Subcutaneous abdominal adipose tissue (tissue), 5 donors: ENCODE measurements at regions not wholly inside any gene's neighbourhood (a gene's known extent, or its start where the extent isn't known, plus 50 kb on each side); places are given as distances from the start of the nearest gene placed in this dataset.

Source experiments
- H3K27ac ChIP-seq: one replicate; pipeline ENCODE4 v1.7.0; 2013; ENCODE audit warnings: low read depth, mild to moderate bottlenecking, inconsistent platforms, low read length, moderate library complexity
- H3K27me3 ChIP-seq, 5 donors: one replicate each; pipeline ENCODE4 v1.7.0; 2013; ENCODE audit warnings: low read length in 5 of 5, inconsistent platforms in 1 of 5; ENCODE audit not compliant: control insufficient read depth in 5 of 5, insufficient read depth in 4 of 5
- H3K36me3 ChIP-seq, 5 donors: one replicate each; pipeline ENCODE4 v1.7.0; 2013; ENCODE audit warnings: low read length in 5 of 5; ENCODE audit not compliant: control insufficient read depth in 5 of 5, insufficient read depth in 5 of 5
- H3K4me1 ChIP-seq, 5 donors: one replicate each; pipeline ENCODE4 v1.7.0; 2013; ENCODE audit warnings: low read length in 5 of 5, mild to moderate bottlenecking in 3 of 5, moderate library complexity in 1 of 5; ENCODE audit not compliant: control insufficient read depth in 5 of 5, insufficient read depth in 5 of 5
- H3K4me3 ChIP-seq, 5 donors: one replicate each; pipeline ENCODE4 v1.7.0; 2013; ENCODE audit warnings: low read length in 5 of 5, low read depth in 1 of 5
- H3K9ac ChIP-seq, 5 donors: one replicate each; pipeline ENCODE4 v1.7.0; 2013; ENCODE audit warnings: low read length in 5 of 5, mild to moderate bottlenecking in 4 of 5, moderate library complexity in 3 of 5
- H3K9me3 ChIP-seq, 5 donors: one replicate each; pipeline ENCODE4 v1.7.0; 2013; ENCODE audit warnings: low read length in 5 of 5; ENCODE audit not compliant: control insufficient read depth in 5 of 5
- donor health status: healthy.
- donor health status: healthy.
- donor health status: healthy.
- donor health status: healthy.
- donor health status: healthy.

DNA sequence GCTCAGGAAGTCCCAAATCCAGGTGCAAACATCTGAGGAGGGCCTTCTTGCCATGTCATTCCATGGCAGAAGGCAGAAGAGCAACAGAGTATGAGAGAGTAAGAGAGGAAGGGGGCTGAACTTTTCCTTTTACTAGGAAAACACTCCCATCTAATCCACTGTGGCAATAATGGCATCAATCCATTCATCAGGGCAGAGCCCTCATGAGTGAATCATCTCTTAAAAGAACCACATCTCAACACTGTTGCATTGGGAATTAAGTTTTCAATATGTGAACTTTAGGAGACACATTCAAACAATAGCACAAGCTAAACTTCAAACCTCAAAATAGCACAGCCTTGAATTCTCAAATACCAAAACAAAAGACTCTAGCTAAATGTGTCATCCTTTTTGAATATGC is 264.5 kb downstream of the KCTD12 start:
- H3K9me3 ChIP-seq: no peaks in the 10 kb centered on the region
- no peak overlapping the region for H3K9ac ChIP-seq
- H3K4me1 ChIP-seq: peaks cover 0 to 6% (median 0%) of the 10 kb centered on the region in 5 donors
- H3K4me3 ChIP-seq: no peak overlapping the region
- H3K36me3 ChIP-seq: no peaks in the 10 kb centered on the region
- H3K27me3 ChIP-seq: peaks cover 0 to 3% (median 0%) of the 10 kb centered on the region in 5 donors
- H3K27ac ChIP-seq: no peak overlapping the region

DNA sequence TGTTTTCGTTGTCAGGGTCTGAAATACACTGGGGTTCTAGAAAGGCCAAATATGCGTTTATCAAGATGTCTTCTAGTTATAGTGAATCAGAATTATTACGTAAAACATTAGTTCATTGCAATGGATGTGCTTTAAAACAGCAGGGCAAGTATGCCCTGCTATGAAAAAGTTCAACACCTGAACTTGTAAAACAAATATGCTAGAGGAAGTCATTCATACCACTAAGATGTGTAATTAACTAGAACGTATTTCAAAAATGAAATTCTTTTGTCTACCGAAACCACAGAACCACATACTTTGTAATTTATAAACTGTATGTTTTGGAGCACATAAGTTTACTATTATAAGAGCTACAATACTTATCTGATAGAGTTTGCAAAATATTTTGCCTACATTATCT is 266.2 kb downstream of the KCTD12 start:
- no peaks in the 10 kb centered on the region for H3K27me3 ChIP-seq
- no peaks in the 10 kb centered on the region for H3K9me3 ChIP-seq
- no peak overlapping the region for H3K9ac ChIP-seq
- H3K36me3 ChIP-seq: no peaks in the 10 kb centered on the region
- H3K27ac ChIP-seq: no peak overlapping the region
- H3K4me3 ChIP-seq: no peak overlapping the region
- peaks cover 0 to 6% (median 0%) of the 10 kb centered on the region in 5 donors for H3K4me1 ChIP-seq

DNA sequence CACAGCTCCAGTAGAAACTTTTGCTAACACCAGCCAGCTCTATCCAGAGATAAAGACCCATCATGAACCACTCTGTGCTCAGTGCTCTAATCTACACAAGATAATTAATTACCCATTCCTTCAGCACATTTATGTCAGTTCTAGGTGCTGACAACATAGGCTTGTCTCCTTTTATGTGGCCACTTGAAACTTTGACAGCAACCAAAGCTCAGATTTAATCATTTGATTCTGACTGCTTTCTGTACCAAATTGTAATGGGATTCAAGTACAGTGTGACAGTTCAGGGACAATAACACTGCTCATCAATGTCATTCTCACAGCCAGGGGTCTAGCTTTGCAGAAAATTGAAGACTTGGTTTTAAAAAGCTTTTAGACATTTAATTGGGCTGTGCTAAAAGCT is 266.6 kb downstream of the KCTD12 start:
- Histone ChIP-seq H3K9me3 (no peaks in the 10 kb centered on the region), H3K4me3 (no peak overlapping the region), H3K36me3 (no peaks in the 10 kb centered on the region), H3K27me3 (no peaks in the 10 kb centered on the region), H3K27ac (no peak overlapping the region), H3K9ac (no peak overlapping the region), H3K4me1 (peaks cover 0 to 6% (median 0%) of the 10 kb centered on the region in 5 donors)

DNA sequence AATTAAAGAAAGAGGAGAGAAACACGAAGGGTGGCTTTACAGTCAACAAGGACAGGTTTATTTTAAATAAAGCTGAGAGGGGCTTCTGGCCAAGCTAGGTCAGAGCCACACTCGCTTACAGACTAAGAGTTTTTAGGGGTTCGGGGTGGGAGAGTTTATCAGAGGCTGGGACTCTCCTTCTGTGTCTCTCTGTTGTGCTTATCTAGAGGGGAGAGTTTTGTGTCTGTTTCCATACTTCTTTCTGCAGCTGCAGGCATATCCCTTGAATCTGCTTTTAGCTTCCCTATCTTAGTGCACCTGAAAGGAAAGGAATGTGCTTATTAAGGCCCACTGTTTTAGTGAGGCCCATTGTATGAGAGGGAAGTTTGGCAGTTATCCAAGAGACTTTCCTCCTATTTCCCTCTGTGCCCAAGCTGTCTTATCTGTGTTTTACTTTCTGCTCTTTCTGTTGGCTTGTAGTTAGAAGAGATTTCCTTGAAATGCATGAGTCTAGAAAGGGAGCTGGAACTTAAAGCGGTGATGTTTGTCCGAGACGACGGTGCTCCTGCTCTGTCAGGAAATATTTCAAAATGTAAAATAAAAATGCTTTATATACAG is 275.3 kb downstream of the KCTD12 start:
- no peaks in the 10 kb centered on the region for H3K9me3 ChIP-seq
- peaks cover 0 to 4% (median 0%) of the 10 kb centered on the region in 5 donors for H3K4me1 ChIP-seq
- no peaks in the 10 kb centered on the region for H3K27me3 ChIP-seq
- no peak overlapping the region for H3K27ac ChIP-seq
- H3K9ac ChIP-seq: no peak overlapping the region
- H3K36me3 ChIP-seq: no peaks in the 10 kb centered on the region
- H3K4me3 ChIP-seq: no peak overlapping the region

DNA sequence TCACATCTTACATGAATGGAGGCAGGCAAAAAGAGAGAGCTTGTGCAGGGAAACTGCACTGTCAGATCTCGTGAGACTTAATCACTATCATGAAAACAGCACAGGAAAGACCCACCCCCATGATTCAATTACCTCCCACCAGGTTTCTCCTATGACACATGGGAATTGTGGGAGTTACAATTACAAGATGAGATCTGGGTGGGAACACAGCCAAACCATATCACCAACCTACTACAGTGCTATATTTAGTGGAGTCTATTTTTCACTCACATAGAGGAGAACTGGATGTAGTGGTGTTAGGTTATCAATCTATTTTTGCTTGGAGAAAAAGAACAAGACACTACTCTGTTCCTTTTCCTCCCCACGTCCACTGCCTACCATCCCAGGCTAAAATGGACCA is 276.6 kb downstream of the KCTD12 start:
- Histone ChIP-seq H3K4me3 (no peak overlapping the region), H3K9me3 (peaks cover 0 to under 1% (median 0%) of the 10 kb centered on the region in 5 donors), H3K27me3 (no peaks in the 10 kb centered on the region), H3K27ac (no peak overlapping the region), H3K36me3 (no peaks in the 10 kb centered on the region), H3K4me1 (peaks cover 0 to 4% (median 0%) of the 10 kb centered on the region in 5 donors), H3K9ac (no peak overlapping the region)

DNA sequence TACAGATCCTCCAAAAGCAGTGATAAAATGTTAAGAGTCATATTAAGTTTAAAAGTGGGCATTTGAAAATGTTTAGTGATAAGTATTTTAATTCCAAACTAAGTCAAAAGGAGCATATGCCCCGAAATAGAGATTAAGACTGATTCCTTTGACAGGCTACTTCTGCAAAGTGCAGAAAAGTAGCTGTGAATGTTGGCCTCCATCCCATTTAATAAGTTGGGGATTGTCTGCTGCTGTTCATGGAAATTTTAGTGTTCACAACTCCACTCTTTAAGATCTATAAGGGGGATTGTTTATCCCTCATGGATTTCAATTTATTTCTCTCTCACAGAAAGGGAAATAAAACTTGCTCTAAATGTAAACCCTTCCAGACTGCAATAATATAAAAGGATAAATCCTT is 278.3 kb downstream of the KCTD12 start:
- peaks cover 0 to 4% (median 0%) of the 10 kb centered on the region in 5 donors for H3K4me1 ChIP-seq

DNA sequence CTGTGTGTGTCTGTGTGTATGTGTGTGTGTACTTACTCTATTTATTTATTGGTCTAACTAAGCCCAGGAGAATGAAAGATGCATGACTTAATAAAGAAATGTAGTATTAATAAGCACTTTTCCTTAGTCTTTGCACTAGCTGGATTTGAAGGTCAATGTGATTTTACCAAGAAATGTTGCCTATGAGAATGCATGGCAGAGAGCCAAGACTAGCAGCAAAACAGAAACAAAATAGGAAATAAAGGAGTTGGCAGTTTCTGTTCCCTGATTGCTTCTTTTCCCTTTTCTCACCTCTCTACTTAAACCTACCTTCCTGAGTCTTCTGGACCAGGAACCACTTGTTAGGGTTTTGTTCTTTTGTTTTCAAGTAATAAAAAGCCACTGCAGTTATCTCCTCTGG is 286.1 kb downstream of the KCTD12 start:
- Histone ChIP-seq H3K36me3 (no peaks in the 10 kb centered on the region), H3K9me3 (peaks cover 0 to 3% (median 0%) of the 10 kb centered on the region in 5 donors), H3K9ac (no peak overlapping the region), H3K27me3 (no peaks in the 10 kb centered on the region), H3K27ac (no peak overlapping the region), H3K4me3 (no peak overlapping the region), H3K4me1 (peaks cover 0 to 9% (median 6%) of the 10 kb centered on the region in 5 donors)

More for the DNA sequence above, 278.3 kb downstream of the KCTD12 start:
- Histone ChIP-seq H3K9me3 (peaks cover 0 to 3% (median 0%) of the 10 kb centered on the region in 5 donors), H3K9ac (no peak overlapping the region), H3K36me3 (no peaks in the 10 kb centered on the region), H3K27ac (no peak overlapping the region), H3K4me3 (no peak overlapping the region), H3K27me3 (no peaks in the 10 kb centered on the region)

DNA sequence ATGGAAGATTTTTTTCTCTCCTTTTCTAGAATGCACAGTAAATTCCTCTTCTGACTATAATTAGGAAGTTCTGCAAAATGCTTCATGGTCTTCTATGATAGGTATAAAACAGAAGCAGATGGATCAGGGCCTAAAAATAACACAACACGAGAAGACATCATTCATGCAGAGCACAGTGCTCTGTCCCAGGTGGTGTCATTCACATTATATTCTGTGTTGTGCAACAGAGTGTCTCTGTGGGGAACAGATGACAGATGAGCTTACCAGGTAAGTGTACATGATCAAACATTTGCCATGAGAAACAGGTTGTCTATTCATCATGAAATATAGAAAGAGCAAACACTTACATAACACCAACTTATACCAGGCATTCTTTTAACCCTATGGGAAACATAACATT is 288.3 kb downstream of the KCTD12 start:
- Histone ChIP-seq H3K27me3 (no peaks in the 10 kb centered on the region), H3K4me3 (no peak overlapping the region), H3K27ac (no peak overlapping the region), H3K4me1 (peaks cover 0 to 9% (median 6%) of the 10 kb centered on the region in 5 donors), H3K9ac (no peak overlapping the region), H3K9me3 (no peaks in the 10 kb centered on the region), H3K36me3 (no peaks in the 10 kb centered on the region)

DNA sequence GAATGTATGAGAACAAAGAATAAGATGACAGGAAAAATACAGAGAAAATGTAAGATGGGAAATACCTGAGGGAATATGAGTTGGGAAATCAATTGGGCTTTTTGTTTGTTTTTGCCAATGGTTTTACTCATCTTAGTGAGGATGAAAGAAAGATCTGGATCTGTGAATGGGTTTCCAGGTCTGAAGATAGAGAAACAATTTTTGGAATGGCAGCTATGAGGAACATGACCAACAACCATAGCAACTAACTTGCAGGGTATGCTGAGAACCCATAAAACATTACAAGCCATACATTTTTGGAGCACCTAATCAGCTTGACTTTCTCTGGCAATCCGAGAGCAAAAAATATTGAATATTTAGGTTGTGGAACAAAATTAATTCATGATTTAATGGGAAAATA is 290.0 kb downstream of the KCTD12 start:
- Histone ChIP-seq H3K4me1 (peaks cover 0 to 9% (median 6%) of the 10 kb centered on the region in 5 donors), H3K36me3 (no peaks in the 10 kb centered on the region), H3K27me3 (no peaks in the 10 kb centered on the region), H3K9ac (no peak overlapping the region), H3K9me3 (no peaks in the 10 kb centered on the region), H3K4me3 (no peak overlapping the region), H3K27ac (no peak overlapping the region)

DNA sequence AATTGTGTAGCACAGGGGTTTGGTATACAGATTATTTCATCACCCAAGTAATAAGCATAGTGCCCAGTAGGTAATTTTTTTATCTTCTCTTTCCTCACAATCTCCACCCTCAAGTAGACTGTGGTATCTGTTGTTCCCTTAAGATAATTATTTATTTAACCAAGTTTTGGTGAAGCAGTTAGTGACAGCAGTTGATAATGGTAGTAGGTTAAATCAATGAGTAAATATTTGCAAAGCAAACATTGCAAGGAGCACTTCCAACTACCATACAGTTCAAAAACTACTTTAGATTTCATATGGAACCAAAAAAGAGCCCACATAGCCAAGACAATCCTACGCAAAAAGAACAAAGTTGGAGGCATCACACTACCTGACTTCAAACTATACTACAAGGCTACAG is 291.8 kb downstream of the KCTD12 start:
- H3K36me3 ChIP-seq: no peaks in the 10 kb centered on the region
- no peaks in the 10 kb centered on the region for H3K9me3 ChIP-seq
- no peaks in the 10 kb centered on the region for H3K4me1 ChIP-seq
- H3K27me3 ChIP-seq: no peaks in the 10 kb centered on the region
- no peak overlapping the region for H3K4me3 ChIP-seq
- H3K9ac ChIP-seq: no peak overlapping the region
- H3K27ac ChIP-seq: no peak overlapping the region
